ENCODE measurements at regions not wholly inside any gene's neighbourhood (a gene's known extent, or its start where the extent isn't known, plus 50 kb on each side); places are given as distances from the start of the nearest gene placed in this dataset.

DNA sequence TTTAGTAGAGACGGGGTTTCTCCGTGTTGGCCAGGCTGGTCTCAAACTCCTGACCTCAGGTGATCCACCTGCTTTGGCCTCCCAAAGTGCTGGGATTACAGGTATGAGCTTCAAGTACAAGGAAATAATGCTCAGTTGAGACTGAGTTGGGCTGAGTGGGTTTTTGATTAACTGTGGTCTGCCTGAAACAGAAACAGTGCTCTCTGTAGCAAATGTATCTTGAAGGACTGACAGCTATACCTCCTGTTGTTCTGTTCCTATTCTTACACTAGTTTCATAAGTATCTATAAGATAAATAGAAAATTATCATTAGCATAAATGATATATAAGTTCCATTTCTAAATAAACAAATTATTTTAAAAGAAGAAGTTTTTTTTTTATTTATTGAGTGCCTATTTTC is 142.8 kb upstream of the PTPRK start:
- TF ChIP-seq, protein P1, sequence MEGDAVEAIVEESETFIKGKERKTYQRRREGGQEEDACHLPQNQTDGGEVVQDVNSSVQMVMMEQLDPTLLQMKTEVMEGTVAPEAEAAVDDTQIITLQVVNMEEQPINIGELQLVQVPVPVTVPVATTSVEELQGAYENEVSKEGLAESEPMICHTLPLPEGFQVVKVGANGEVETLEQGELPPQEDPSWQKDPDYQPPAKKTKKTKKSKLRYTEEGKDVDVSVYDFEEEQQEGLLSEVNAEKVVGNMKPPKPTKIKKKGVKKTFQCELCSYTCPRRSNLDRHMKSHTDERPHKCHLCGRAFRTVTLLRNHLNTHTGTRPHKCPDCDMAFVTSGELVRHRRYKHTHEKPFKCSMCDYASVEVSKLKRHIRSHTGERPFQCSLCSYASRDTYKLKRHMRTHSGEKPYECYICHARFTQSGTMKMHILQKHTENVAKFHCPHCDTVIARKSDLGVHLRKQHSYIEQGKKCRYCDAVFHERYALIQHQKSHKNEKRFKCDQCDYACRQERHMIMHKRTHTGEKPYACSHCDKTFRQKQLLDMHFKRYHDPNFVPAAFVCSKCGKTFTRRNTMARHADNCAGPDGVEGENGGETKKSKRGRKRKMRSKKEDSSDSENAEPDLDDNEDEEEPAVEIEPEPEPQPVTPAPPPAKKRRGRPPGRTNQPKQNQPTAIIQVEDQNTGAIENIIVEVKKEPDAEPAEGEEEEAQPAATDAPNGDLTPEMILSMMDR (IDR thresholded peaks at IDR 0.05): no peak

DNA sequence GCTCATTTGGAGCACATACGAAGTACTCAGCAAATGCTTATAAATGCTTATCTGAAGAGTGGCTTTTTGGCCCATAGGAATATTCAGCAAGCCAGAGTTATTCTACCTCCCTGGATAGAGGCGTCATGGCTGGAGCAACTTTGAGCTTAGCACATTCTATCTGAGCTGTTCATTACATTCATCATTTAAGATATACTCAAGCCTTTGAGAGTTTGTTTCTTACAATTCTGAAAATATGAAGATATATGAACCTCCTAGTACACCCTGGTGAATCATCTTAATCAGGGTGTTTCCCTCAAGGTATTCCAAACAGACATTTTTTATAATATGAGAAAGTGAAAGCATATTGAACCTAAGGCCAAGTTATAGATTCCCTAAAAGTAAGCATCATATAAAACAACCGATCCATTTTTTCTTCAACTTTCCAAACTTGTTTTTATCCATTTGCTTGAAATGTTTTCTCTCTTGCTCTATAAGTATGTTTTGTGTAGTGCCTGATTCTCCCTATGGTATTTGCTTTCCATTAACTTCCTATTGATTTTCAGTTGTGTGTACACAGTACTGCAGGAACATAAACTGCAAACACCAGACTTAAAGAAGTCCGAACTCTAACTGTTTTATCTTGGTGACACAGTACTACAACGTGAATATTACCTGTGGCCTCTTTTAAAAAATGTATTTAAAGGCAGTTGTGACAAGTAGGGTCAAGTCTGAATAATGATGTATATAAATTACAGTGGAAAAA is 139.7 kb upstream of the PTPRK start:
- TF ChIP-seq, protein P1 (IDR thresholded peaks at IDR 0.05): no peak

DNA sequence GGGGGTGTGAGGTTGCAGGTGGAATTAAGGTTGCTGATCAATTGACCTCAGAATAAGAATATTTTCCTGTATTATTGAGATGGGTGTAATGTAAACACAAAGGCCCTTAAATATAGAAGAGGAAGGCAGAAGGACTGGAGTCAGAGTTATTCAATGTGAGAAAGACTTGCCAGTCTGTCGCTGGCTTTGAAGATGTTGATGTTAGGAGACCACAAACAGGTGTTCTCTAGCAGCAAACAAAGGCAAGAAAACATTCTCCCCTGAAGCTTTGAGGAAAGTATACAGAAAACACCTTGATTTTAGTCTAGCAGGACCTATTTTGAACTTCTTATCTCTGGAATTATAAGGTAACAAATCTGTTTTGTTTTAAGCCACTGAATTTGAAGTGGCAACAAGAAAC is 138.9 kb upstream of the PTPRK start:
- TF ChIP-seq, protein P1 (IDR thresholded peaks at IDR 0.05): no peak

DNA sequence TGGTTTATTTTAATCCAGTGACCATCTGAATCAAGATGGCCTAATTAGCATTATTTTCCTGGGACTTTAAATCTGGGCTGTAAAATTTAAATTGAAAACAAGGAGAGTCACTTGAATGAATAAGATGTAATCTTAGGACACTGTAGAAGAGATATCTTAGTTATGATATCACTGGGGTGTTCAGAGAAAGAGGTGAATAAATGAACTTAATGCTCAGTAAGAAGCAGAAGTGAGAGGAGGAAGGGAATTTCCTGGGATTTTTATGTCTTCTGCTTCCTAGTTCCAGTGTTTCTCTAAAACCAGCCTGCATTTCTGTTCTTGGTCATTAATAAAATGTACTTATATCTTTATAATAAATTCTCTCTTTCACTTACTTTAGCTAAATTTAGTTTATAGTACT is 136.8 kb upstream of the PTPRK start:
- TF ChIP-seq, protein P1 (IDR thresholded peaks at IDR 0.05): no peak

DNA sequence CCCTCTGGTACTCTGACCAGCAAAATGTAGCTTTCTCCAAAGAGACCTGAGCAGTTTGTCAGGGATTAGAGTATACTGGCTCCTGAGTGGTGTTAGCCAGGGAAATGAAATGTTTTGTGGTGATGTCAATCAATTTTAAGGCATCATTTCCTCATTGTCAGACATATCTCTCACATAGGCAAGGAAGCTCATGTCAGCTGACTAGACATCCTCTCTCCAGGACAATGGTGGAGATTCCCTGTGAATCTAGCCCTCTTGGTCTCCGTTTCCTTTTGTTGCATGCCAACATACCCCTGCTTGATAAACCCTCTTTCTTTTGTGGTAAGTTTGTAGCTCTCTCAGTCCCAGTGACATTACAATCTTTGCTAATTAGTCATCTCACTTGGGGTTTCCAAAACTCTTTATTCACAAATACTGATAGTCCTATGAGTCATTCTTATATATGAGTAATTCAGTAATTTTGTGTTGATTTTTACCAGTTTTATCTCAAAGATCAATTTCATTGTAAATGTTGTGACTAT is 135.6 kb upstream of the PTPRK start:
- TF ChIP-seq, protein P1 (IDR thresholded peaks at IDR 0.05): no peak

DNA sequence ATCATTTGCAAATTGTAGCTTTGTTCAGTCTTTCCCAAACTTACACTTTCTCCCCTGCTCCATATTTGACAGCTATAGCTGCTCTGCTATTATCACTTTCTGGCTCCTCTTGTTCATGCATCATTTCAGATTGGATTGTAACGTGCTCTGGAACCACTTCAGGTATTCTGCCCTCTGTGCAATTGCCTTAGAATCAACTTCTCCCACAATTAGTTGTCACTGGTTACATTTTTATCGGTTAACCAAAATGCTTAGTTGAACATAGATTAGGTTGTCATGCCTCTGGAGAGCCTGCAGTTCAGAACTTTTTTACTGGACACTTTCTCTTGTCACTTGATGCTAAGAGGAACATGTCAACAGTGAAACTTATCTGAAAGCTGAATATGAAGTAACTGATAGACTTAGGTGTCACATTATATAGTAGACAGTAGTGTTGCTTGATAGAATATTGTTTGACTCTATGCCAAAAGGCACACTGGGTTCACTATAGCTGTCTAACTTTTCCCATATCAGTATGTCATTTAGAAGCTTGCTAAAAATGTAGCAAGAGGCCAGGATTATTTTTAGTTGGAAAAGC is 127.7 kb upstream of the PTPRK start:
- TF ChIP-seq, protein P1 (IDR thresholded peaks at IDR 0.05): no peak

DNA sequence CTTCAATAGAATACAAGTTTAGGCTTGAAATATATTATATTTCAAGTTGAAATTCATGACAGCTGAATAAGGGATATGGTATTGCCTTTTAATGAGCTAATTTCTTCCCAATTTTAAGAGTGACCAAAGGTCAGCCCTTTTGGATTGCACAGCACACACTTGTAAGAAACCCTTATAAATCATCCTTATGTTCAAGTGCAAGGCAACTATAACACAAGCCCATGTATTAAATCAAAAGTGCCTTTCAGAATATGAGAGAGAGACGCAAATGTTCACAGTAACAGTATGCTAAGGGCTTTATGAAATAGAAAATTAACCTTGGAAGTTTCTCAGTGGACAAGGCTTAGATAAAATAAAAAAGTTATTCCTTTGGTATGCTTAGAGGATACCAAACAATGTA is 121.7 kb upstream of the PTPRK start:
- TF ChIP-seq, protein P1 (IDR thresholded peaks at IDR 0.05): no peak

Data from LNCAP (cell line).